Activated naive CD4-positive, alpha-beta T cell treated with anti-CD3 and anti-CD28 coated beads for 36 hours (primary cell): ENCODE measurements at regions not wholly inside any gene's neighbourhood (a gene's known extent, or its start where the extent isn't known, plus 50 kb on each side); places are given as distances from the start of the nearest gene placed in this dataset.

Source experiments
- CTCF ChIA-PET: fragments of 350-600 bp; sonication (Branson Sonifier 250); formaldehyde crosslinking; loops from one replicate; lab custom pipeline; 2021; ENCODE audit warnings: antibody characterized with exemption; lab: Charles Lee
- DNase-seq: peaks from one replicate; pipeline ENCODE4 v3.0.0-alpha.2; 2020
- H3K27ac Mint-ChIP-seq: one replicate; pipeline ENCODE4 v1.8.0; 2021; ENCODE audit warnings: mild to moderate bottlenecking, mixed read lengths
- H3K27me3 Mint-ChIP-seq: one replicate; pipeline ENCODE4 v1.8.0; 2021; ENCODE audit warnings: low read depth, mixed read lengths
- H3K36me3 Mint-ChIP-seq: one replicate; pipeline ENCODE4 v1.8.0; 2021; ENCODE audit warnings: low read depth, mixed read lengths
- H3K4me1 Mint-ChIP-seq: one replicate; pipeline ENCODE4 v1.8.0; 2021; ENCODE audit warnings: low read depth, mixed read lengths
- H3K4me3 Mint-ChIP-seq: one replicate; pipeline ENCODE4 v1.8.0; 2021; ENCODE audit warnings: mild to moderate bottlenecking, moderate library complexity, mixed read lengths
- H3K9me3 Mint-ChIP-seq: one replicate; pipeline ENCODE4 v1.8.0; 2021; ENCODE audit warnings: mixed read lengths
- intact Hi-C: fragments of 100-400 bp; cut with micrococcal nuclease; formaldehyde crosslinking; loops from one replicate; pipeline ENCODE4 v1.15.1; 2023

DNA sequence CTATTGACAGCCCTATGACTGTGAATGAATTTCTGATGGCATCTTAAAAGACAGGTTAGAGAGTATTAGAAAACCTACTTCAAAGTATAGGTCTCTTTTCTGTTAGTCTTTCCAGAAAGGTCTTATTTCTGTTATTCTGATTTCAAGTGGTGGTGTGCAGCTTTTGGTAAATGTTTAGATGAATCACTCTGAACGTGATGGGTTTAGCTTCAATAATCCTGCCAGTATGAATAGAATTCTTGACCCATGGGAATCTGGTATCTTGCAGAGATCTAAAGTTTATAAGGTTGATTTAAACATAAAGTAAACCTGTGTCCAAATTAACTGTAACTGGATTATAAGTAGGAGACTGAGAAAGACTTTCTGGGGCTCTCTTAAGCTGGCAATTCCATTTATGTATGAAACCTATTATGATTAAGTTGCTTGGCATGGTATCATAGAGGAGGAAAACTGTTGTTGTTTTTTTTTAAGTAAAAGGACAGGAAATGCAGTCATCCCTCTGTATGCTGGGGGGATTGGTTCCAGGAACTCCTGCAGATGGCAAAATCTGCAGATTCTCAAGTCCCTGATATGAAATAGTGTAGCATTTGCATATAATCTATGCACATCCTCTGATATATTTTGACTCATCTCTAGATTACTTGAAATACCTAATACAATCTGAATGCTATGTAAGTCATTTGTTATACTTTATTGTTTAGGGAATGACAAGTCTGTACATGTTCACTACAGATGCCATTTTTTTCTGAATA, 77.0 kb upstream of the ADAMTS19 start:
- no peak for DNase-seq
- CTCF ChIA-PET, result no interaction called here
- no peak overlapping the region for H3K4me3 Mint-ChIP-seq

DNA sequence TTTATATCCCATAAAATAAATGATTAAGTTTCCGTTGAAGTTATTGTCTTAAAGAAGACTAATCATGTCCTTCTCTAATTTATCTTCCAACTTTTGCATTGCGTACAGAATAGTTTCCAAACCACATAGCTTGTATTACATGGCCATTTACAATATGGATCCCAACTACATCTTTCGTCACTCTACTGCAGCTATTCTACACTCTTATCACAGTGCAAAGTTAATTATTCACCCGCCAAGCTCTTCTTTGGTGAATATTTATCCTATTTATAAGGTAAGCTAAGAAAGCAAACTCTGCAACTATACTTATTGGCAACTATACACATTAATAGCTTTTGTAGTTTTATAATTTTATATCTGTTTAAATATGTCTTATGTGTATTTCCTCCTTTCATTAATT, 75.9 kb upstream of the ADAMTS19 start:
- H3K9me3 Mint-ChIP-seq, result no peaks in the 10 kb centered on the region
- H3K36me3 Mint-ChIP-seq, result no peaks in the 10 kb centered on the region
- intact Hi-C loops, result loop anchor here (10.0 kb wide), 1 partner anchor 479 kb away; no protein-coding TSS in a partner anchor
- H3K27me3 Mint-ChIP-seq, result no peaks in the 10 kb centered on the region
- H3K4me3 Mint-ChIP-seq, result no peak overlapping the region
- no peak for DNase-seq
- CTCF ChIA-PET, result no interaction called here
- H3K4me1 Mint-ChIP-seq, result no peaks in the 10 kb centered on the region
- H3K27ac Mint-ChIP-seq, result no peak overlapping the region

More for the DNA sequence above, 77.0 kb upstream of the ADAMTS19 start:
- intact Hi-C loops, result loop anchor here (10.0 kb wide), 1 partner anchor 478 kb away; no protein-coding TSS in a partner anchor
- H3K27me3 Mint-ChIP-seq, result no peaks in the 10 kb centered on the region
- H3K27ac Mint-ChIP-seq, result no peak overlapping the region
- H3K36me3 Mint-ChIP-seq, result no peaks in the 10 kb centered on the region
- H3K4me1 Mint-ChIP-seq, result no peaks in the 10 kb centered on the region
- H3K9me3 Mint-ChIP-seq, result no peaks in the 10 kb centered on the region

DNA sequence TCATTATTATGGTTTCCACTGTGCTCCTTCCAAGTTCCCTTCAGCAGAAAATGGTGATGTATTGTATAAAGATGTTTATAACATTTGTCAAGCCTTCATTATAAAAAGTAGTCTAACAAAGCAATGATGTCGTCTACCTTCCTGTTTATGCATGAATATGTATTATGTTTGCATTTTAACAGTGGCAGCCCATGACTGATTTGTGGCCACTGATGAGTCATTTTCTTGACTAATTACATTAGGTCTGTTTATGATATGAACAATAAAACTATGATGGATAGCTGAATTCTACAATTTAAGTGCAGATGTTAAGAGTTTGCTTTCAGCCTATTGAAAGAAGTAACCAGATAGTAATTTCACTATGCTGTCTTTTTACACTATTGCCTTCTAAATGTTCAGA, 75.4 kb upstream of the ADAMTS19 start:
- H3K36me3 Mint-ChIP-seq, result no peaks in the 10 kb centered on the region
- H3K27me3 Mint-ChIP-seq, result no peaks in the 10 kb centered on the region
- no peak overlapping the region for H3K4me3 Mint-ChIP-seq
- H3K4me1 Mint-ChIP-seq, result no peaks in the 10 kb centered on the region
- H3K27ac Mint-ChIP-seq, result no peak overlapping the region
- intact Hi-C loops, result loop anchor here (10.0 kb wide), 1 partner anchor 480 kb away; no protein-coding TSS in a partner anchor
- no peak for DNase-seq
- CTCF ChIA-PET, result no interaction called here
- H3K9me3 Mint-ChIP-seq, result no peaks in the 10 kb centered on the region

DNA sequence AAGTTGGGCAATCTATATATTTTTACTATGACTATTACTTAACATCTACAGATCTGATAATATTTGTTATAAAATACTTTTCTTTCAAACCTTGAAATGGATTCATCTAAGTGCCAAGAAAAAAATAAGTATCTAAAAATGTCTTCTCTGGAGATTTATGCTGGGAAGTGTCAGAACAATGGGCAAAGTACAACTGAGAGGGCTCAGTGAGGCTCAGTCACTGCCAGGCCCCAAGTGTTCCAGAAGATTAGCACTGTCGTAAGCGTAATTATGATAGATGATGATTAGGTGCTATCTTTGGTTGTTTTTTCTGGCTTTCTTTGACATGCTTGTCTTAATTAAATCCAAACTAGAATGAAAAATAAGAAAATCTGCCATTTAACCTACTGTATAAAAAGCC, 72.2 kb upstream of the ADAMTS19 start:
- DNase-seq, result no peak
- Mint-ChIP-seq H3K4me3 (no peak overlapping the region), H3K36me3 (peaks cover 2% of the 10 kb centered on the region), H3K27me3 (no peaks in the 10 kb centered on the region), H3K9me3 (no peaks in the 10 kb centered on the region), H3K27ac (no peak overlapping the region), H3K4me1 (no peaks in the 10 kb centered on the region)
- CTCF ChIA-PET, result interaction anchor here (0.7 kb wide), 1 partner anchor 997 kb away, joined by 3 read pairs; no protein-coding TSS in a partner anchor
- intact Hi-C loops, result loop anchor here (10.0 kb wide), 1 partner anchor 483 kb away; no protein-coding TSS in a partner anchor

DNA sequence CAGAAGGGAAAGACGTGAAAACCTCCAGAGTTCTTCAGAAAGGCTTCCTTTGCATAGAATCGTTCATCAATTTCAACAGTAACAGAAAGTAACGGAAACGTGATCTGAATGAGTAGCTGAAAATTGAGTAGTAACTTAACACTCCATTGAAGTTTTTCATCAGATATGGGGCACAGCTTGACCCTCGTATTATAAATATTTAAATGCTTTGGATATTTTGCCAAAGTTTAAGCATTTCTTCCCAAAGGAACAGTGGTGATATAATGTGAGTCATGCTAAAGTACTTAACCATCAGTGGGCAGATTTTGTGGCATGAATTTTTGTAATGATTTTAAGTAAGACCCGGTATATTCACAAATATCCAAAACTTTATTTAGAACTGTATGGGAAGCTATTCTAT, 67.4 kb upstream of the ADAMTS19 start:
- Mint-ChIP-seq H3K36me3 (peaks cover 2% of the 10 kb centered on the region), H3K27me3 (no peaks in the 10 kb centered on the region), H3K9me3 (peaks cover 8% of the 10 kb centered on the region), H3K4me1 (no peaks in the 10 kb centered on the region), H3K4me3 (no peak overlapping the region), H3K27ac (no peak overlapping the region)
- intact Hi-C loops, result no loop called here
- CTCF ChIA-PET, result interaction anchor here (0.6 to 0.7 kb wide), 2 partner anchors 10 to 12 kb away, joined by 3 to 5 read pairs; no protein-coding TSS in a partner anchor
- no peak for DNase-seq

DNA sequence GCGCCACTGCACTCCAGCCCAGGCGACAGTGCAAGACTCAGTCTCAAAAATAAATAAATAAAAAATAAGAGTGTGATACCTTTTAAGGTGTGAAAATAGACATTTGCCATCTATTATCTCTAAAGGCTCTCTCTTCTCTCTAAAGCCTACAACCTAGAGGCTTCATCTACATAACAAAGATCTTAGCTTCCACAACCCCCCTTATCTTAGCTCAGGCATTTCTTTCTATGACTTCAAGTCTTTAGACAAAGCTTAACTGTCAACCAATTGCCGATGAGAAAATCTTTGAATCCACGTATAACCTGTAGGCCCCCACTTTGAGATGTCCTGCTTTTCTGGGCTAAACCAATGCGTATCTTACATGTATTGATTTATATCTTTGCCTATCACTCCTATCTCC, 64.9 kb upstream of the ADAMTS19 start:
- no peak overlapping the region for H3K27ac Mint-ChIP-seq
- no peaks in the 10 kb centered on the region for H3K27me3 Mint-ChIP-seq
- peaks cover 8% of the 10 kb centered on the region for H3K9me3 Mint-ChIP-seq
- DNase-seq, result no peak
- no peaks in the 10 kb centered on the region for H3K4me1 Mint-ChIP-seq
- CTCF ChIA-PET, result no interaction called here
- H3K4me3 Mint-ChIP-seq, result no peak overlapping the region
- intact Hi-C loops, result loop anchor here (5.0 kb wide), 1 partner anchor 372 kb away; no protein-coding TSS in a partner anchor
- H3K36me3 Mint-ChIP-seq, result peaks cover 2% of the 10 kb centered on the region

DNA sequence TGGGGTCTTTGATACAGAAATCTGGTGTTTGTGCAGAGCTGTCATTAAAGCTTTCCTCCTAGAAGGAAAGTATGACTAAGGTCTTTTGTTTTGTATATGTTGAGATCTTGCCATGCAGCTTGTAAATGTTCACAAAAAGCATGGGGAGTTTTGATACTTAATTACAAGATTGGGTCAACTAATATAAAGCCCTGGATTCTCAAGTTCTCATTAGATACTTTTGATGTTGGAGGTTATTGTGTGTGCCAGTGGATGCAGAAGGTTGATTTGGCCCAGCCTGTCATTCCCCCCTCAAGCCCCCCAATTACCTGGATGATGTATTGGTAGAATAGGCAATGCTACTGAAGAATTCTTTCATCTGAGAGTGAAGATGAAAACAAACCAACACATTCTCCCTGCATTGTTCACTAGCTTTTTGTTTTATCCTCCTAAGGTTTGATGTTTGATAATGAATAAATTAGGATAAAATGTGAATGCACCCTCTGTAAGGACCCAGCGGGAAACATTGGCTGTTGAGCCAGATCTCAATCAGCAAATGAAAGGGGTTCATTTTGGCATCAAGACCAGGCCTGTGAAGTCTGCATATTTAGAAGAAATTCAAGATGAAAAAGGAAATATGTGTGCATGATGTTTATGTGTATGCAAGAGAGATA, 61.9 kb upstream of the ADAMTS19 start:
- H3K27me3 Mint-ChIP-seq, result no peaks in the 10 kb centered on the region
- H3K27ac Mint-ChIP-seq, result no peak overlapping the region
- no peaks in the 10 kb centered on the region for H3K36me3 Mint-ChIP-seq
- no peak for DNase-seq
- intact Hi-C loops, result loop anchor here (5.0 kb wide), 1 partner anchor 369 kb away; no protein-coding TSS in a partner anchor
- no peak overlapping the region for H3K4me3 Mint-ChIP-seq
- CTCF ChIA-PET, result no interaction called here
- no peaks in the 10 kb centered on the region for H3K4me1 Mint-ChIP-seq
- peaks cover 8% of the 10 kb centered on the region for H3K9me3 Mint-ChIP-seq

DNA sequence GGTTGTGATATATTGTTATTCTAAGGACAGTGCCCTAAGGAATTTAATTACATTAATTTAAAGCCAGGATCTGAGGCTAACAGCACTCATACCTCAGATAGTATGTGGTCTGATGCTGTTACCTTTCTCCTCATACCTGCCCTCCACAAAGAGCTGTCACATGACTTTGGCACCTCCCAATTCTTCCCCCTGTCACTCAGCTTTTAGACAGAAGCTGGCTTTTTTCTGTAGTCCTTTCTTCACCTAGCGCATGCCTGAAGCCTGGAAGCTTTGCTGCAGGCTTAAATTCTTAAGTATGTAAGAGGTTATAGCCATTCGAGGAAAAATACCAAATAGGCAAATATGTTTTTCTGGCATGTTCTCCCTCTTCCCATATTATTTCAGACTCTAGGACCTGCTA, 61.0 kb upstream of the ADAMTS19 start:
- H3K27ac Mint-ChIP-seq, result no peak overlapping the region
- no peaks in the 10 kb centered on the region for H3K36me3 Mint-ChIP-seq
- H3K27me3 Mint-ChIP-seq, result no peaks in the 10 kb centered on the region
- H3K4me3 Mint-ChIP-seq, result no peak overlapping the region
- H3K9me3 Mint-ChIP-seq, result peaks cover 8% of the 10 kb centered on the region
- CTCF ChIA-PET, result no interaction called here
- DNase-seq, result no peak
- no peaks in the 10 kb centered on the region for H3K4me1 Mint-ChIP-seq
- intact Hi-C loops, result loop anchor here (5.0 kb wide), 1 partner anchor 368 kb away; no protein-coding TSS in a partner anchor

GRCh38 chr5:129400395-129400983, 59.6 kb upstream of the ADAMTS19 start:
- H3K27ac Mint-ChIP-seq, result no peak overlapping the region
- CTCF ChIA-PET, result no interaction called here

DNA sequence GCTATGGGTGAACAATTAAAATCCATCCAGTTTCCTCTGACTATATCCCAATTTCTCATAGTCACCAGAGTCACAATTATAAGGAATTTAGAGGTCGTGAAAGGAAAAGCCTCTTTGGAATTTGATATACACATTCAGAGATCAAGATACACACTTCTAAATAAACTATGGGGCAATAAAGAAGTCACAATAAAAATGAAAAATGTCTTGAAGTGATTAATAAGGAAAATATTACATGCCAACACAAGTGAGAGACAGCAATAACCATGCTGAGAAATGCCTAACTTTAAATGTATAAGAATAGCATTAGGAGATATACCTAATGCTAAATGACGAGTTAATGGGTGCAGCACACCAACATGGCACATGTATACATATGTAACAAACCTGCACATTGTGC, 54.9 kb upstream of the ADAMTS19 start:
- no peak overlapping the region for H3K27ac Mint-ChIP-seq
- H3K4me1 Mint-ChIP-seq, result no peaks in the 10 kb centered on the region
- H3K36me3 Mint-ChIP-seq, result no peaks in the 10 kb centered on the region
- no peaks in the 10 kb centered on the region for H3K9me3 Mint-ChIP-seq
- CTCF ChIA-PET, result no interaction called here
- no peak for DNase-seq
- intact Hi-C loops, result no loop called here
- no peak overlapping the region for H3K4me3 Mint-ChIP-seq
- no peaks in the 10 kb centered on the region for H3K27me3 Mint-ChIP-seq

More at GRCh38 chr5:129400395-129400983, 59.6 kb upstream of the ADAMTS19 start:
- no peak for DNase-seq
- H3K9me3 Mint-ChIP-seq, result peaks cover 6% of the 10 kb centered on the region
- intact Hi-C loops, result no loop called here
- no peaks in the 10 kb centered on the region for H3K4me1 Mint-ChIP-seq
- no peaks in the 10 kb centered on the region for H3K36me3 Mint-ChIP-seq
- H3K27me3 Mint-ChIP-seq, result no peaks in the 10 kb centered on the region
- H3K4me3 Mint-ChIP-seq, result no peak overlapping the region

DNA sequence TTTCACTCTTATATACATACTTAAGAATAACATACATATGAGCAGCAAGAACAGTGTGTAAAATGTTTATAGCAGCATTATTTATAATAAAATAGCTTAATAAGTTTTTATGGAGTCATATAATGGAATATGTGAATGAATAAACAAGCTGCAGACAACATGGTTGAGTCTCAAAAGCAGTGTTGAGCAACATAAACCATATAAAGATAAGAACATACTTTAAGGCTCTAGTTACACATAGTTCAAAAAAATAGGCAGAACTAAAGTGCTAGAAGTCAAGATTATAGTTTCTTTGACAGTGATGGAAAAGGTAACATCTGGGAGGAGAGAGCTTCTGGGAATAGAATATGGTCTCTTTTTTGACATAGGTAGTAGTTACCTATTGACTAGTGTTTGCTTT, 53.7 kb upstream of the ADAMTS19 start:
- intact Hi-C loops, result no loop called here
- Mint-ChIP-seq H3K4me3 (no peak overlapping the region), H3K4me1 (no peaks in the 10 kb centered on the region), H3K9me3 (no peaks in the 10 kb centered on the region), H3K27me3 (no peaks in the 10 kb centered on the region), H3K27ac (no peak overlapping the region), H3K36me3 (no peaks in the 10 kb centered on the region)
- DNase-seq, result no peak
- CTCF ChIA-PET, result no interaction called here
